Stimulated activated CD4-positive, alpha-beta T cell treated with anti-CD3 and anti-CD28 coated beads, Interleukin-2, amount 100 ng/mL, for 4 hours (primary cell): ENCODE measurements at regions not wholly inside any gene's neighbourhood (a gene's known extent, or its start where the extent isn't known, plus 50 kb on each side); places are given as distances from the start of the nearest gene placed in this dataset.
"Not testable (repeated sequence)": the region's sequence is repeated elsewhere in the genome, so short reads cannot be mapped to it uniquely, and the experiment has no call there.

Source experiments
- DNase-seq: peaks from one replicate; pipeline ENCODE4 v3.0.0-alpha.2; 2020; ENCODE audit warnings: low read depth

DNA sequence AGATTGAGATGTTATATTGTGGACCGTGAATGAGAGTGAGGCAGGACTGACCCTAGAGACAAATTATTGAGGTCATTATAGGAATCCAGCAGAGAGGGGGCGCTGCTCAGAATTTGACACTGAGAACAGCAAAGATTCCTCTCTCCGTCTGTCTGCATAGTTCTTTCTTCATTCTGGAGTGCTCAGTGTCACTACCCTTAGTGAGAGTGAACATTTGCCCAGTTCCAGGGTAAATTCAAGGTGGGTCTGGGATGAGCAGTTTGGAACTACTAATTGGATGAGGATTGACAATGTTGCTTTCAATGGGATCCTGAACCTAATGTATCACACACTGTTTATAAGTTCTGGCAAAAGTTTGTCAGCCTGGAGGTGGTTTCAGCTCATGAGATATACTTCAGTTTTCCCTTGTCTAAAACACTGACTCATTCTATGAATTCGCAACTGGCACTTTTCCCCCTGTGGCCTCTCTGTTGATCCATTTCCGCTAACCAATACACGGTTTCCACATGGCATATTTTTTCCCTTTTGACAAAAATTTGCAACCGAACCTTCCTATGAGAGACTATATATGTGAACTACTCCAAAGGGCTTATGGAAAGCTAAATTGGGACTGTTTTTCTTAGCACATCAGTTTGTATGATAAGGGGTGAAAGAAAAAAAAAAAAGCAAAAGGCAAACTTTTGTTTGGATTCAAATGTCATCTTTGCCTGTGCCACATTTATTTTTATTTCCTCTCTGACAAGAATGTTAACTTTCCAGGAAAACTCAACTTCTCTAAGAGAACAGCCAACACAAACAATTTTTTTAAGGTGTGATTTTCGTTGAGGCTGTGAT lies 1240.7 kb upstream of the WWC1 start:
- DNase-seq = no peak

DNA sequence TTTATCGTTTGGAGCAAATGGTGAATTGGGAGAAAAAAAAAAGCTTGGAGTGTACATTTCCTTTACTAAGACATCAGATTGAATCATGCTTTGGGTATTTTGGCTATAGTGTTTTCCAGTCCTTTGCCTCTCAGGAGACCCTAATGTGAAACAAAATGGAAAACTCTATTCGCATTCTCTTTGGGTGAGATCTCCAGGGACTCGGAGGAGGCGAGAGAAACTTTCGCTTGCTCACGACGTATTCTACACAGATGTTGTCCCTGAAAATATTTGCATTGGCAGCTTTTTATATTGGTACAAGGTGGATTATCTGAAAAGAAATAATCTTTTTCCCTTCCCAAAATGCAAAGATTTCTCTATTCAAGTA lies 1240.1 kb upstream of the WWC1 start:
- DNase-seq = no peak

DNA sequence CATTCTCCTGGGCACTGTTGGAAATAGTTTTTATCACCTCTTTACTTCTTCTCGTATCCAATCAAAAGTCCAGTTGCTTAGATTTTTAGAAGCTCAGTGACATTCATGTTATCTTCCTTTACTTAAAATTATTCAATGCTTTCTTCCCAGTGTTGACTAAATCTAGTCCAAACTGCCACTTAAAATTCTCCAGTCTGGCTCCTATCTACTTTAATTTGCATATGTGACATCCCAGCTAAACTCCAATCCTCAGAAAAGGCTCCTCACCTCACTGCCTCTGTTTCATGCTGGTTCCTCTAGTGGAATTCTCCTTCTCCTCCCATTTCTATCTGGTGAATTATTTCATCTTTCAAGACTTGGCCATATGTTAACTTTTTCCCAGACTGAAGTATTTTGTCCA lies 1238.7 kb upstream of the WWC1 start:
- no peak for DNase-seq

DNA sequence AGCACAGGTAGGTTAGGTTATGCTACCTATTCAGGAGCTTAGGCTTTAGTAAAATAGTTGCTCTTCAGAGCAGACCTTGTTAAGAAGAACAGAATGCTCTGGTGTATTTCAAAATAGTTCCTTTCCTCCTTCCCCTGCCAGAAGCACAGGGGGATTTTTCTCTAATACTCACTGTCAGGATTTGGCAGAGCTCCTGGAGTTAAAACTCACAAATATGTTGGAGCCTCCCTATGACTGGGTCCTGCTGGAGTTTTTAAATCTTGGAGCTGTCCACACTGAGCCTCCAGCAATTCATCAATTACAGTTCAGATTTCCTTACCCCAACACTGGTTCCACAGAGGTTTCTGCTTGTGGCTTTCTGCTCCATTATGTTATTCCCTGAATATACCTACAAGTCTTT lies 1233.8 kb upstream of the WWC1 start:
- no peak for DNase-seq

DNA sequence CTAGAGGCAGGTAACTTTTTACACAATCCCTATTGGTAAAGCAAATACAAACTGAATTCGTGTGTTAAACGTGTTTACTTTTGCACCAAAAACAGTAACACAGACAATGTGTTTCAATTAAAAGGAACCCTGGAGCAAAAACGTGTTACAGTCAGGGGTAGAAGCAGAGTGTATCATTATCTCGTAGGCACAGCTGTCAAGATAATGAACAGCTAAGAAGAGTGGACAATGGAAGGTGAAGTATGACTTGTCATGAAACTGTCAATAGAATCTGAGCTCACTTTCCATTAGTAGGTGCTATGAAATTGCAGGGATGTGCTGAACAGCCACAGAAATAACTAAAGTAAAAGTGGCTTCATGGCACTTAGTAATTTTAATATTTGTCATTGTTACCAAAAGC lies 1229.8 kb upstream of the WWC1 start:
- no peak for DNase-seq

DNA sequence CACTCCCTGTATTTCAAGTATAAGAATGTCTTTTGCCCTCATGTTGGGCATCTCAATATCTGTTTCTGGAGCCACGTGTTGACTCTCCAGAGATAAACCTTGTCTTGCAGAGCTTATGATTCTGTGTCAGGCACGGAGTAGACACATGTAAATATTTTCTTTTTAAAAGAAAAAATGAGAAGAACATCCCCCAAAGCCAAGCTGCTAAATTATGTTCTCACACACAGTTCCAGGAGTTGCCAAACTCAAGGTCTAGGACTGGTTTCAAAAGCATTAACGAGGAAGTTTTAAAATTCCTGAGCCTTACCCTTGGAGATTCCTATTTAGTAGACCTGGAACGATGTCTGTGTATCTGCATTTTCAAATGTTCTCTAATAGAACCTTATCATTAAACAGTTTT lies 1228.3 kb upstream of the WWC1 start:
- no peak for DNase-seq

DNA sequence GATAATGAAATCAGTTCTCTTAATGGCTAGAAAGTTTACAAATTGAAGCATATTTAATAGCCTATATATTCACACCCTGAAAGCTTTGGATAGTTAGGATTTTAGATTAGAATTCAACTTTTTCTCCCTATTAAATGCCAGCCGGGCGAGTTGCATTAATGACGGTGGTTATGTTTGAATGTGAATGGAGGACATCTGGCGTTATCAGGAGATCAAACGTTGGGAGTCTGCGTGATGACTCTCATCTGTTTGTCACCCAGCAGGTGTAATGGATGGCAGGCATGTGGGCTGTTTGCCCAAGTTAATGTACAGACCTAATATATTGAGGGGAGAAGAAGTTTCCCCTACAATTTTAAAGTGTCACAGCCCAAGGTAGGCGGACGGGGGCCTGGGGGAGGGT lies 1227.7 kb upstream of the WWC1 start:
- no peak for DNase-seq

DNA sequence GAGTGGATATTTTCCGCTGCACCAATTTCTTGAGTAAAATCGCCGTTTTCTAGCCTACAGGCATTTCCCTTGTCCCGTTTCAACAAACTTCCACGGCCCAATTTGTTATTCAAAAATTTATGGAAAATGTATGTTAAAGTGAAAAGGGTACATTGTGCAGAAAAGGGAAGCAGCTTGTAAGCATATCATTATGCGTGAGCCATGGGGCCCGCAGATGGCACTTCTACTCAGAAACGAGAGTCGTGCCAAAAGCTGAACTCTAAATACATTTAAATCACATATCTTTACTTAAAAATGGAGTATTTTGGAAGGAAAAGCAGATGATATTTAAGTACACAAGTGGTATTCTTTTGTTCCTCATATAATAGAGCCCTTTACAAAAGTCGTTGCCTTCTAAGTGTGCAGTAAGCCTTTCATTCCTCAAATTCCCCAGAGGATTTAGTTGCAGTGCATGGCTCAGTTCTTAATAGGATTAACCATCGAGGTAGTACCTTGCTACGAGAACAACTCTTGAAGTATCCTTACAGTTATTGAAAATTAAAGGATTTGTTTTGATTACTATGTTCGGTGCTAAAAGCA lies 1227.2 kb upstream of the WWC1 start:
- DNase-seq = no peak

DNA sequence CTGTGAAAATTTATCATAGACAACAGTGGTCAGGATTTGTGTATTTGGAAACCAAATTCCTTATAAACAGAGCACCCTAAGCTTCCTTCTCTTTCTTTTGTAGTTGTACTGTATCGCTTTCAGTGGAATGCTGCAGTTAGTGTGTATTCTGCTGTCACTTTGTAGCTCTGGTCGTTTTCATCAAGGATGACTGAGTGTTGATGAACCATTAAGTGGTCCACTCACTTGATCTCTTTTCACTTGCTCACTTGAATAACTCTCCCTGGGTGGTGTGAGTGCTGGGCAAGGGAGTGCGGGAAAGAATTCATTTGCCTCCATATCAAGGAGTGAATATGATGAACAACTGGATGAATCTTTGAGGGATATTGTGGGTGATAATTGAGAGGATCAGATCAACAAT lies 1225.7 kb upstream of the WWC1 start:
- no peak for DNase-seq

DNA sequence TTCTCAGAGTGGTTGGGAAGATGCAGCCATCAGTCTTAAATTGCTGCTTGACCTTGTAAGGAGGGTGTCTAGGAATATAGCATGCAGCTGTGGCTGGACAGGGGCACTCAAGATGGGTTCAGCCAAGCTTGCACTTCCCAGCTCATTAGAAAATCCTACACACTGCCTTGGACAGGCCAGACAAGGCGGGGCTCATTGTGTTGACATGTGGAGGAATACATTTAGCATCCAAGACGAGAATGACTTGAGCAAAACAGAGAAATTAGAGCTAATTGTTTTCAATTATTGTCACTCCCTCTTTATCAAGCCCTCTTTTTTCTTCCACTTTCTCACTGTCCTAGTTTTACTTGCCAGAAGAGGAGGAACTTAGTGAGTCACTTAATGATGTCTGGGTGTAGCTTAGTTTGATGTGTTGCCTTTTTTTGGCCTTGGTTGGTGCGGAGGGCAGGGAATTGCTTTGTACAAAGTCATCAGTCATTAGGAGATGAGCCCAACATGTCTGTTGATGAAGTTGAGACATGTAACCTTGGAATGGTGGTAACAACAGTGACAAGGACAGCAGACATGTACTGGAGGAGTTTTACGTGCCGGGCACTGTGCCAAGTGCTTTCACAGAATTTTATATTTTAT lies 1219.3 kb upstream of the WWC1 start:
- DNase-seq = no peak

DNA sequence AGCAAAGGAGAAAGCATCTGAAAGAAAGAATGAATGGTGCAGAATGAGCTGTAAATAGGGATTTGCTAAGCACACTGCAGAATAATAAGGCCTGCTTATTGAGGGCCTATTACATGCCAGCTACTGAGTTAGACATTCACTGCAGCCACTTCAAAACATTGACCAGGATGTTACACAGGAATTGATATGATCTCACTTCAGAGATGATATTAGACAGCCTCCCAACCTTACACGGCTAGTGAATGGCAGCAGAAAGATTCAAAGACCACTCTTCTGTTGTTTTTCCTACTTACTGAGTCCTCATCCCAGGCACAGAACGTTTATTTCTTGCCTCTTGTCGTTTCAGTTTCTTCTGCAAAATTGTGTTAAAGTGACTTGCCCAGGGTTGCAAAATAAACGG lies 1209.9 kb upstream of the WWC1 start:
- no peak for DNase-seq

DNA sequence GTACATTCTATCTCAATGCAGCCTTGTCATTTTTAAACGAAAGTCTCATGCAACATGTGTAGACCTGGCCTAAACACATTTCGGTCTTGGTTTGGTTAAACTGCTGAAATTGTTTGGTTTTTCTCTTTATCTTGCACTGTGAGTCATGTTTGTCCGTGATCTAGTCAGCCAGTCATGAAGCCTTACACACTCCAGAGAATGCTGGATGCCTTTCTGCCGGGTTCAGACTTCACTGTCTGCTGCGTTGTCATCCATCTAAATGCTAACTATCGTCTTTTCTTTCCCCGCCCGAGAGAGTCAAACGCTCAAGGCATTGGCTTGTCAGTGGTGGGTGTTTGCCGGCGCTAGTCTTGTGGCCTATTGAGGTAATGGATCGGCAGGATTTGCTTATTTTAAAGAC lies 1194.6 kb upstream of the WWC1 start:
- DNase-seq = no peak

DNA sequence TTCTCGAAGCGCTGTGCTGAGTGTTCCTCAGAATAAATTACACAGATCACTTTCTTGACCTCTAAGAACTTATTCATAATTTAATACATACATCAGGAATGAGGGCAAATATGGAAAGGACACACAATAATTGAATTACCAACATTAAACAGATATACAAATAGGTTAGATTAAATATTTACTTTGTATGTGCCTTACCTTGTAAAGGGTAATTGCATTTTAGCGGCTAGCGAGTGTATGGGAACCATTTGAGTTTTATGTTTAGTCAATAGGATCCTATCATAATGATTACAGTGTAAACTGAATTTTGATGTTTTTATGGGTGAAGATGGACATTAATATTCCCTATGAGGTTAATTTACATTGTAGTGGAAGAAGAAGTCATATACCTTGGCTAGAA lies 1187.1 kb upstream of the WWC1 start:
- DNase-seq = no peak

DNA sequence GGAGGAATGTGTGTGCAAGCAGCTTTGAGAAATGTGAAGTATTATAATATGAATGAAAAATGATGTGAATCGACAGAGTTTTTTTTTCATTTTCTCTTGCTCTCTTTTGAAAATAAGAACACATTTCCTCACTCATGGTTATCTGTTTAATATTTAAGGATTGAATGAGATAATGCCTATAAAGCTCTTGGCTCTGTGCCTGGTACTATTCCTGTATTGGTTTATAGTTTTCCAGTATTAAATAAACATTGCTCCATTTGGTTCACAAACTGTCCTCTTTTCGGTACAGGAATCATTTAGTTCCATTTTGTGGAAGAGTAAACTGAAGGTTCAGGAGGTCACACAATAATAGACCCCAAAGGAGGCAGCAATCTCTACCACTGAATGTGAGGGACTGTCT lies 1185.5 kb upstream of the WWC1 start:
- no peak for DNase-seq

DNA sequence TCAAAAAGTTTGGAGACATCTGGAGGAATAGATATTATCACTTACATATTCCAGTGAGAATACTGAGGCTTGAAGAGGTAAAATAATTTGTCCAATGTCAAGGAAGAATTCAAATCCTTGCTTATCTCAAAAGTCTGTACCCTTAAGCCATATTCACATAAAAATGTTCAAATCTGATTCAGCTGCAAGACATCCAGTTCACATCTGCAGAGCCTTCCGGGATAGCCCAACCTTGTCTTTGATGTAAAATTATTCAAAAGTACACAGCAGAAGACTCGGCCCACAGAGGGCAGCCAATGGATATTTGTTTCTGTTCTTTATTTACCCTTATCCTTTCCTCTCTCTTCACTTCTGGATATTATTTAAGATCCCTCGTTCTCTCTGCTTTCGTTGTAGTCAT lies 1183.8 kb upstream of the WWC1 start:
- no peak for DNase-seq

DNA sequence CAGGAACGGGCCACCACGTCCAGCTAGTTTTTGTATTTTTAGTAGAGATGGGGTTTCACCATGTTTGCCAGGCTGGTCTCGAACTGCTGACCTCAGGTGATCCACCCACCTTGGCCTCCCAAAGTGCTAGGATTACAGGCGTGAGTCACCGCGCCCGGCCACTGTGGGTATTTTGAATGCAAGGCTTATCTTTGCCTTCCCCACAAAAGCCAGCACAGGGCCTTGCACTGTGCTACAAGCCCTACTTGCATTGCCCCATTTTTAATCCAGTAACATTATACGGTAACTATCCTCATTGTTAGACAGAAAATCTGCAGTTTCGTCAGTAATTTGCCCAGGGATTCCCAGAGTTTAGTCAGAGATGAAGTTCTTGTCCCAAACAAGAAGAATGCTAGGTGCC lies 1183.2 kb upstream of the WWC1 start:
- not testable (repeated sequence) for DNase-seq

DNA sequence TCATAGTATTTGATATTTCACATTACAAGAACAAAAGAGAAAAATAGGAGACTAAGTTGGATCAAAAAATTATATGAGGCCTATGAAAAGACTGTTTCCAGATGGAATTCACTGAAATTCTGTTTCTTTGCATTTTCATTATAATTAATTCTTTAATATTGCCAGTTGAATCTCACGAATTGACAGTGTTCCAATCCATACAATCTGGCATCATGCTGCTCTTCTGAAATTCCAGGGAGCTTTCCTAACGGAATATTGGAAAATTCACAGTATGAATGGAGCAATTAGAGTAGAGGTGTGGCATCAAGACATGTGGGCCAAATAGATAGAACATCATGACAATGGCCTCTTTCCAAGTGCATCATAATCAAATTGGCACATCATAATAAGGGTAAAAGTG lies 1178.9 kb upstream of the WWC1 start:
- DNase-seq = no peak

DNA sequence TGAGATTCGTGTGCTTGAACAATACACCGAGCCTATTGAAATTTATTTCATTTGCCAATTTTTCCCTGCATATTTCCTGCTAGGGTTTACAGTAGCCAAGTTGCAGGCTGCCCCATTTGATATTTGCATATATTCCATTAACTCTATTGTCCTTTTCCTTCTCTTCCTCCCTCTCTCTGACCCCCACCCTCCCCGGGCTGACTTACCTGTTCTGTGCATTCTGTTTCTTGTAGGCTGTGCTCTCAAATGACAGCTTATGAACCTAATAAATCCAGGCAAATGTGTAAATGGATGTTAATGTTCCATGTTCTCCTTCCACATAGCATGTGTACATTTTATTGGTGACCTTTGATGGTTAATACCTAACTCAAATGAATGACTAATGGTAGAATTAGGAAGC lies 1169.2 kb upstream of the WWC1 start:
- DNase-seq = no peak

DNA sequence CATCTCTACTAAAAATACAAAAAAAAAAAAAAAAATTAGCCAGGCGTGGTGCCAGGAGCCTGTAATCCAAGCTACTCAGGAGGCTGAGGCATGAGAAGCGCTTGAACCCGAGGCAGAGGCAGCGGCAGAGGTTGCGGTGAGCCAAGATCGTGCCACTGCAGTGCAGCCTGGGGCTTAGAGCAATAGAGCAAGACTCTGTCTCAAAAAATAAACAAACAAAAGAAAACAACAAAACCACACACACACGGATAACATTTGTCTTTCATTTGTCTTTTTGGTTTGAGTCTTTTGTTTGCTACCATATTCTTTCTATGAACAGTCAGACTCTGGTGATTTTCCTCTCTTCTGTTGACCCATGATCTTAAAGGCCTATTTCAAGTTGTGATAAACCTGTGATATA lies 1168.3 kb upstream of the WWC1 start:
- no peak for DNase-seq

DNA sequence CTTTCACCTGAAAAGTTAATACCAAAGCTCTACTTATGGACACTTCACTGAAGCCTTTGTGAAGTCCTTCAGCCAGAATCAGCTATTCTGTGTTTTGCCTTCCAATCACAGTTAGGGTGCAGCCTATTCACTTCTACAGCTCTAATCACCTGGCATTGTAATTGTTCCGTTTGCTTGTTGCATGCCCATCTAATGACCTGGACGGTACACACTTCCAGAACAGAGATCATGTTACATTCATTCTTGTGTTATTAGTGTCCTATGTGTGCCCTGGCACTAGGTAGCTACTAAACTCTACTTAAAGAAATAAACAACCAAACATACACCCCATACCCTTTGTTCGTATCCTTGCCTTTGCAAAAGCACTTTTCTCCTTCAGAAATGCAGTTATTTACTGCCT lies 1162.9 kb upstream of the WWC1 start:
- DNase-seq = no peak

DNA sequence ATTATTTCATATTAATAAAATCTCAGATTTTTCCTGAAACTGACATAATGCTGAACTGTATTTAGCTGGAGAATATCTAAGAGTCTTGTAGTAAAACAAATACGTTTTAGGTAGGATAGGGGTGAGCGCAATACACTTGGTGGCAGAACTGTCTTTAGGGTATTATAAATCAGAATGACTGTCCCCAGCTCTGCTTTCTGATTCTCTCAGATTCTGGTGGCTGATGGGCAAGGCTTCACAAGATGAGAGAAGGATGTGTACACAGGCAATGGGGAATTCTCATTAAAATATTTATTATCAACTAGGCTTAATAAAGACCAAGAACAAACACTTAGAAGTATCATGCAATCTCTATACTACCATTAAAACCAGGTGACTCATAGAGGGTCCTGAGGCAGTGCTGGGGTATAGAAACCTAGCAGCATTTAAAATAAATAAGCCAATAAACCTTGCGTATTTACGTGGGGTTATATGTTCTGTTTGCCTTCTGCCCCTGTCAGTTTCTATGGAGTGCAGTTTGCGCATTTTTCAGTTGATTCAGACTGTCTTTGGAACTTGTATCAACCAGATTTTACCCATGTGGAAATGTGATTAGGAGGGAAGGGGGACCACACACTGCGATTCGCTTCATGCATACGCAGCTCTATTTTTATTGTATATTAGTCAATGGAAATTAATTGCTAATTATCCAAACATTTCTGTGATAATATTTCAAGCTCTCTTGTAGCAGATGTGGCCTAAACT lies 1150.7 kb upstream of the WWC1 start:
- DNase-seq = no peak

DNA sequence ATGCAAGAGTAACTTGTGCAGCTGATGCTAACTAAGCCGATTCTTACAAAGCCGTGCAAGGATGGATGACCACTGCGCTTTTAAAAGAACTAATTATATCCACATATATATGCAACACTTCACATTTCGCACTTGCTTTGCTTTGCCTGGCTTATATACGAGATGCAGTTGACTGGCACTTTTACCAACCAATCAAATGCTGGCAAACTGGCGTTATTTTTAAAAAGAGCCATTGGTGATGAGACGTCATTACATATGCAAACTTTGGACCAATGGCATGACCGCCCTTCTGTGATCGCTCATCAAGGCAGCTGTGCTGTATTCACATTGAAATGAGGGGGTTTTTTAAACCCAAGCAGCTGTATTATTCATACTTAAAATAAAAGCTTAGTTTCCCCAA lies 1147.7 kb upstream of the WWC1 start:
- no peak for DNase-seq

DNA sequence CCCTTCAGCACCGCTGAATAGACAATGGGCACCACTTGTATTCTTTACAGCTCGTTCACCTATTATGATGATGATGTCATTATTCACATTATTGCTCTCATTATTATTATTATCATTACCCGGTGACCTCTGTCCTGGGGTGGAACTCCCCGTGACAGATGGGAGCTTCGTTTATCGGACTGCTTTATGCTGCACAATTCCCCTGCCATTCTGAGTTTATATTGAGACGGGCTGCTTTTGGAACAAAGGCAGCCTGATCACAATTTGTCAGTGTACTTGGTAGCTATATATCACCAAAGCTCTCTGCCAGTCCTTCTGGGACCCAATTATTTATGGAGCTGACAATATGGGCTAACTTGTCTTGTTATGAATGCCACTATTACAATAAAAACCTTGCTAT lies 1145.6 kb upstream of the WWC1 start:
- DNase-seq = no peak
